ENCODE measurements at regions not wholly inside any gene's neighbourhood (a gene's known extent, or its start where the extent isn't known, plus 50 kb on each side); places are given as distances from the start of the nearest gene placed in this dataset.
A peak's percentile ranks its signal among the peaks of the same experiment; 100 is the strongest.
"Not testable (repeated sequence)": the region's sequence is repeated elsewhere in the genome, so short reads cannot be mapped to it uniquely, and the experiment has no call there.

- peak; percentile 35 for DNase-seq (ENCODE audit: low read depth)
- TF ChIP-seq CTCF (IDR thresholded peaks at IDR 0.05; ENCODE audit: low read length, missing control alignments) = no peak
- H3K4me3 ChIP-seq (replicated peaks; ENCODE audit: low read depth, low read length) = no peak overlapping the region
These were observed 186.9 kb downstream of the ALX1 start for GRCh38 chr12:85466890-85467289.

- DNase-seq (ENCODE audit: low read depth) = peak; percentile 82
- peak overlapping the region; percentile 49 for H3K4me3 ChIP-seq (replicated peaks; ENCODE audit: low read depth, low read length)
- peak; percentile 89 for TF ChIP-seq CTCF (IDR thresholded peaks at IDR 0.05; ENCODE audit: low read length, missing control alignments)
These were observed 188.5 kb downstream of the ALX1 start for GRCh38 chr12:85468356-85469157.

GRCh38 chr12:85469158-85470086 is 189.4 kb downstream of the ALX1 start:
- H3K4me3 ChIP-seq (replicated peaks; ENCODE audit: low read depth, low read length) = peak overlapping the region; percentile 49
- not testable (repeated sequence) for DNase-seq (ENCODE audit: low read depth)

- not testable (repeated sequence) for H3K4me3 ChIP-seq (replicated peaks; ENCODE audit: low read depth, low read length); DNase-seq (ENCODE audit: low read depth)
These were observed 195.3 kb downstream of the ALX1 start for GRCh38 chr12:85475277-85475676.

GRCh38 chr12:85476756-85477155 is 196.7 kb downstream of the ALX1 start:
- H3K4me3 ChIP-seq (replicated peaks; ENCODE audit: low read depth, low read length) = no peak overlapping the region
- no peak for DNase-seq (ENCODE audit: low read depth)
- no peak for TF ChIP-seq CTCF (IDR thresholded peaks at IDR 0.05; ENCODE audit: low read length, missing control alignments)

- no peak for TF ChIP-seq CTCF (IDR thresholded peaks at IDR 0.05; ENCODE audit: low read length, missing control alignments)
- no peak overlapping the region for H3K4me3 ChIP-seq (replicated peaks; ENCODE audit: low read depth, low read length)
- no peak for DNase-seq (ENCODE audit: low read depth)
These were observed 204.4 kb downstream of the ALX1 start for GRCh38 chr12:85484387-85484786.

GRCh38 chr12:85489194-85489593 is 209.2 kb downstream of the ALX1 start:
- TF ChIP-seq CTCF (IDR thresholded peaks at IDR 0.05; ENCODE audit: low read length, missing control alignments) = no peak
- DNase-seq (ENCODE audit: low read depth) = no peak
- no peak overlapping the region for H3K4me3 ChIP-seq (replicated peaks; ENCODE audit: low read depth, low read length)

Measured in fibroblast of pulmonary artery (primary cell).